GM18502 (cell line): ENCODE measurements at regions not wholly inside any gene's neighbourhood (a gene's known extent, or its start where the extent isn't known, plus 50 kb on each side); places are given as distances from the start of the nearest gene placed in this dataset.
"Not testable (repeated sequence)": the region's sequence is repeated elsewhere in the genome, so short reads cannot be mapped to it uniquely, and the experiment has no call there.

Source experiments
- ATAC-seq: cut with Tn5 transposase; IDR thresholded peaks from one replicate; pipeline ENCODE4 v1.9.1; 2021; ENCODE audit warnings: mild to moderate bottlenecking; ENCODE audit not compliant: unreplicated experiment, poor library complexity

GRCh38 chr10:63077800-63078199, 55.3 kb upstream of the NRBF2 start:
- no peak for ATAC-seq

DNA sequence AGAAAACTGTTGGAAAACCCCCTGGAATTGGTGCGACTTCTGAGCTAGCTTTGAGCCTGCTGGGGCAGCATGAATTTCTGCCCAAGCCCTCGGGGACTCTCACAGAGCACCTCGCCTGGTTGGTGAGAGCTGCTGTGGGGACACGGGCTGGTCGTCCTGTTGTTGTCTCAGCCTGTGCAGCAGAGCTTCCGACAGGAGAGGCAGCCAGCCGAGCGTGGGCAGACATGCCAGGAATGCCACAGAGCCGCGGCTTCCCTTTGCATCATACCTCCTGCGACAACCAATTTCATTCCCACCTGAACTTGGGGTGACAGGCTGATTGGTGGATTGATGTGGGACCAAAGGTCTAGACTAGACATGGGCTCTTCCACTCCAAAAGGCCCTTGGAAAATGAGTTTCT, 60.2 kb upstream of the NRBF2 start:
- no peak for ATAC-seq

GRCh38 chr10:63071145-63071544, 62.0 kb upstream of the NRBF2 start:
- no peak for ATAC-seq

- no peak for ATAC-seq
Observed at GRCh38 chr10:63069318-63069717, 63.8 kb upstream of the NRBF2 start.

DNA sequence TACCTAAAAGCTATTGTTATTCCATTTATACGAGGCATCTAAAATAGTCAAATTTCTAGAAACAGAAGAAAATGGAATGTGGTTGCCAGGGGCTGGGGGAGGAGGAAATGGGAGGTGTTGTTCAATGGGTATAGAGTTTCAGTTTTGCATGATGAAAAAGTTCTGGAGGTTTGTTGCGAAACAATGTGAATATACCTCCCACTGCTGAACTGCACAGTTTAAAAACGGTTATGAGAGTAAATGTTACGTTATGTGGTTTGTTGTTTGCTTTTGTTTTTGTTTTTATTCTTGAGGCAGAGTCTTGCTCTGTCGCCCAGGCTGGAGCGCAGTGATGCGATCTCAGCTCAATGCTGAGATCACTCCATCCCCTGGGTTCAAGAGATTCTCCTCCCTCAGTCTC, 64.9 kb upstream of the NRBF2 start:
- no peak for ATAC-seq

DNA sequence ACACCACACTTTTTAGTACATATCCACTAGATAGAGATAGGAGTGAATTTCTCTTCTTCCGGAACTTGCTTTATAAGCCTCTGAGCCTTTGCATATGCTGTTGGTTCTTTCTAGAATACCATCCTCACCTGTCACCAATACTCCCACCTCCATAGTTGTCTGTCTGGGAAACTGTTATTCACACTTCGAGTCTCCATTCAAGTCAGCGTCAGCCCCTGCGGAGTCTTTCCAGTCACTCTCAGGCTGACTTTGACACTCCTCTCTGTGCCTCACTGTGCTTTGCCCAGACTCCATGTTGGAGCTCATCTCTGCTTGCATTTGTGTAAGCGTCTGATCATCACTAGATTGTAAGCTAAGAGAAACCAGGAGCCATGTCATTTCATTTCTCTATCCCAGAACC, 66.5 kb upstream of the NRBF2 start:
- no peak for ATAC-seq

DNA sequence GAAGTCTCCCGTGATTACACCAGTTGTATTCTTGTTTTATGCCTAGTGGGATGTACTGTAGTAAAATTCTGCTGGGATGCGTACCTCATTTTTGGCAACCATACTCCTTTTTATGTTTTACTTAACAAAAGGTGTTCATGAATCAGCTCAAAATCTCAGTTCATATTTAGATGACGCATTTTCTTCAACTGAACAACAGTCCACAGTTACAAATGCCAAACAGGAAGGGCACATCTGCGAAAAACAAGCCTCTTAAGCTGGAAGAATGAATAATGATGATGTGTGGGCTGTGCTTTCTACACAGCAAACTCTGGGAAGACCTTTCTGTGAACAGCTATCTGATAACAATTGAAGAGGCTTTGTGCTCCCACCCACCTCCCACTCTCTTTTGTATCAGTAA, 68.4 kb upstream of the NRBF2 start:
- ATAC-seq, result no peak

DNA sequence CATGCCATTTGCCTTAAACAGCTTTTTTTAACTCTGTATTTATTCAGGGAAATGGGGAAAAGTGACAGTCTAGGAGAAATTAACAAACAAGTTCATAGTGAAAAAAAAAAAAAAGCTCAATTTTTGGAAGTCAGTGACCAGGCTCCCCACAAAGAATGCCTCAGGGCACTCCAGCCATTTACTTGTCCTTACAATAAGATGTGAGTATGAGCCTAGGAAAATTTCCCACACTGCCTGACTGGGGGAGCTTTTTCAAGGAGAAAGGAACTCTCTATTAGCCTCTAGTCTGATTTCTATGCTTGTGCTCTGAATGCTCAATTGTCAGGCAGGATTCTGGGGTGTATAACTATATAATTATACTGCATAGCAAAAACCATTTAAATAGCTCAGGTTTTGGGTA, 74.9 kb upstream of the NRBF2 start:
- no peak for ATAC-seq

GRCh38 chr10:63057509-63057908, 75.6 kb upstream of the NRBF2 start:
- ATAC-seq, result no peak

DNA sequence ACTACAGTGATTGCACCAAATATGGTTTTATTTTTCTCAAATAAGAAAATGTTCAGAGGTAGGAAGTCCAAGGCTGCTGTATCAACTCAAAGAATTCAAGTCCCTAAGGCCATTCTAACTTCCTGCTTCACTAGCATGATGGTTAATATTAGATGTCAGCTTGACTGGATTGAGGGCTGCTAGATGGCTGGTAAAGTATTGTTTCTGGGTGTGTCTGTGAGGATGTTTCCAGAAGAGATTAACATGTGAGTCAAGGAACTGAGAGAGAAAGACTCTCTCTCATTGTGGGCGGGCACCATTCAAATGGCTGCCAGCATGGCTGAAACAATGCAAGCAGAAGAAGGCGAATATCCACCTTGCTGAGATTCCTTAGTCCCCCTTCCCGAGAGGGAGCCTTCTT, 77.4 kb upstream of the NRBF2 start:
- no peak for ATAC-seq

DNA sequence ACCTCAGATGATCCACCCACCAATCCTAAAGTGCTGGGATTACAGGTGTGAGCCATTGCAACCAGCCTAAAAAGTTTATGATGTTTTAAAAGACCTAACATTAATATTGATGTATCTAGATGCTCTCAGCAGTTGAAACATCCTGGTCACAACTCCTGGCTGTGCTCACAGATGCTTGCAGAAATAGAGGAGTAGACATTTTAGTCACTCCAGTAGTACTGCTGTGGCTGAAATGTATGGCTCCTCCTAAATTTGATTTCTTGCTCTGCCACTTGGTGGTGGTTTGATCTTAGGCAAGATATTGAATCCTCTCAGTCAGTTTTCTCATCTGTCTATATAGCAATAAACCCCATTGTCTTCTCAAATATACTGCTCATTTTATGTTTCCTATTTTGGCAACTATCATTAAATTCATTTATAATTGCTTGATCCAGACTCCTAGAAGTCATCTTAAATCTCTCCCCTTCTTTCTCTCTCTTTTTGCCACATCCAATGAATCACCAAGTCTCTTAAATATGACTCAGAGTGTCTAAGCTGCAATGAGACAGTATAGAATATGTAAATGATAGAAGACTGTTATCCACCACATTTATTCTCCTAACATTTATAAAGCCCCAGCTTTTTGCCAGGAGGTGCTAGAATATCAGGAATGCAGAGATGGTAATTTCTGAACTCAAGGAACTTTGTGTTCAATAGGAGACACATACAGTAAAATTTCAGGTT, 78.1 kb upstream of the NRBF2 start:
- ATAC-seq, result no peak

DNA sequence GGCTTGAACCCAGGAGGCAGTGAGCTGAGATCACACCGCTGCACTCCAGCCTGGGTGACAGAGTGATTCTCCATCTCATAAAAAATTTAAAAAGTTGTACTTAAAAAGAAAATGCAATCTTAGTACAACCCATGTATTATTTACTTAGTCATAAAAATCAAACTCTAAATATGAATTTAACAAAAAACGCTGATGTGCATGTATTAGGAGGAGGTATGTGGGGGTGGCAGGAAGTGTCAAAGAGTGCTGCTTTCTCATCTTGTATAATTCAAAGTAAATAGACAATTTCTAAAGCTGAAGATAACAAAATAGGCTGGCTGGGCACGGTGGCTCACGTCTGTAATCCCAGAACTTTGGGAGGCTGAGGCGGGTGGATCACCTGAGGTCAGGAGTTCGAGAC, 81.0 kb upstream of the NRBF2 start:
- no peak for ATAC-seq

GRCh38 chr10:63042256-63042655, 90.9 kb upstream of the NRBF2 start:
- no peak for ATAC-seq

GRCh38 chr10:63033616-63034185, 99.4 kb upstream of the NRBF2 start:
- ATAC-seq, result not testable (repeated sequence)

DNA sequence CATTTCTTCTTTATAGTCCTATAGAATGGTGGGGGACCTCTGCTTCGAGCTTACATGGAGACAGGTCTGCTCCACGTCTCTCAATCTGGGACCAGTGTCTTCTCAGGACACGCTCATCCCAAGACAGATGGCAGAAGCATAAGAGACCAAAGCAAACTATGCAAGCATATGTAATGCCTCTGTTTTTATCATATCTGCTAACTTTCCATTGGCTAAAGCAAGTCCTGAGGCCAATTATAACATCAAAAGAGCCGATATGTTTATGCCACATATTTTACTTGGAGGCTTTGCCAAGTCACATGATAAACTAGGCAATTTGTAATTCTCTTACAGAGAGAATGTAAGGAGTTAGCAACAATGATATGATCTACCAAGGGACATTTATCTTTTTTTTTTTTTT, 102.6 kb upstream of the NRBF2 start:
- no peak for ATAC-seq

DNA sequence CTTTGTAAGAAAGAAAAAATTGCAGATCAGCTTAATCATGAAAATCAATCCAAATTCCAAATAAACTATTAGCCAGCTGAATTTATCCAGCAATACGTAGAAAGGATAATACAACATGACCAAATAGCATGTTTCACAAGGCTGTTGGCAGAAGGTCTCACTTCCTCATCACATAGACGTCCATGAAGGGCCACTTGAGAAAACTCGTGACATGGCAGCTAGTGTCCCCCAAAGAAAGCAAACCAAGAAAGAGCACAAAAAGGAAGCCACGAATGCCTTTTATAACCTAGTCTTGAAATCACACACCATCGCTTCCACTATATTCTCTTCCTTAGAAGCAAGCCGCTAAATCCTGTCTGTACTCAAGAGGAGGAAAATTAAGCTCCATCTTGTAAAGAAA, 105.6 kb upstream of the NRBF2 start:
- ATAC-seq, result no peak

GRCh38 chr10:63021225-63021624, 111.9 kb upstream of the NRBF2 start:
- ATAC-seq, result no peak

GRCh38 chr10:63013755-63014154, 119.4 kb upstream of the NRBF2 start:
- ATAC-seq, result no peak

DNA sequence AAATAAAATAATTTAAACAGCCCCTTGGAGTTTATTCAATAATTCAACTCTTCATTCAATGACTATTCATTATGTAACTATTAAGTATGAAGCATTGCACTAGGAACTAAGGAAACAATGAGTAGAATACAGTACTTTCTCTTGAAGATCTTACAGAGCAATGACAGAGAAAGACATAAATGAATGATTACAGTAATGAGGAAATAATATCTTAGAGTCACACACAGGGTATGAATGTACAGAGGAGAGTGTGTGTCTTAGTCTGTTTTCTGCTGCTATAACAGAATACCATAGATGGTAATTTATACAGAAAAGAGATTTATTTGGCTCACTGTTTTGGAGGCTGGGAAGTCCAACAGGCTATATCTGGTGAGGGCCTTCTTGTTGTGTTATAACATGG, 120.5 kb upstream of the NRBF2 start:
- ATAC-seq, result no peak

- no peak for ATAC-seq
Observed at GRCh38 chr10:63010203-63010602, 122.9 kb upstream of the NRBF2 start.

GRCh38 chr10:63008491-63008890, 124.6 kb upstream of the NRBF2 start:
- ATAC-seq, result no peak

DNA sequence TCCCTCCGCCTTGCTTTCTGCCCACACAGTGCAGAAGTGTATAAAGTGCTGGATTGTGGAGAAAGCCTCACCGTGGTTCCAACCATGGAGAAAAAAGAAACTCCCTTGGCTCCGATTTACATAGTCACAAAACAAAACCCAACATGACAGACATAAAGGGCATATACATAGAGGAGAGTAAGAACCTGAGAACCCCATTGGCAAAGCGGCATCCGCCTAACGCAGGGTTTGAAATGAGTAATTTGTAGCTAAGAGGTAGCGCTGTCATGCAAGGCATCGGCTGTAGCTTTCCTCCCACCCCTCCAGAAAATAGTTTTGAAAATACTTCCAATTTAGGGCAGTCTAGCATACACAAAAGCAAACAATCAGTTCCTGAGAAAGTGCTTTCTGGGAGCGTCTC, 126.0 kb upstream of the NRBF2 start:
- no peak for ATAC-seq
